Activated T-cell treated with anti-CD3 and anti-CD28 coated beads, Interleukin-2, amount 50 U/mL, for 72 hours (primary cell): ENCODE measurements at regions not wholly inside any gene's neighbourhood (a gene's known extent, or its start where the extent isn't known, plus 50 kb on each side); places are given as distances from the start of the nearest gene placed in this dataset.
A peak's percentile ranks its signal among the peaks of the same experiment; 100 is the strongest.
"Not testable (repeated sequence)": the region's sequence is repeated elsewhere in the genome, so short reads cannot be mapped to it uniquely, and the experiment has no call there.

Experiments used
- ATAC-seq, 2 donors: fragments of 150-1000 bp; cut with Tn5 transposase; replicated peaks in 1 of 2; 2 replicates each; pipeline ENCODE4 v1.10.0; 2021; ENCODE audit warnings: moderate library complexity in 2 of 2, mild to moderate bottlenecking in 1 of 2
- DNase-seq, 2 donors: peaks; one replicate each; pipeline ENCODE4 v3.0.0; 2021 to 2022; ENCODE audit warnings: mixed read lengths in 1 of 2
- H3K27ac Mint-ChIP-seq: one replicate; pipeline ENCODE4 v1.8.0; 2022; ENCODE audit warnings: mild to moderate bottlenecking, moderate library complexity, mixed read lengths
- H3K27me3 Mint-ChIP-seq: one replicate; pipeline ENCODE4 v1.8.0; 2022; ENCODE audit warnings: low read depth, mixed read lengths
- H3K36me3 Mint-ChIP-seq, 2 donors: one replicate each; pipeline ENCODE4 v1.8.0; 2022; ENCODE audit warnings: mixed read lengths in 2 of 2, mild to moderate bottlenecking in 1 of 2; ENCODE audit not compliant: insufficient read depth in 2 of 2
- H3K4me1 Mint-ChIP-seq: one replicate; pipeline ENCODE4 v1.8.0; 2022; ENCODE audit warnings: low read depth, mixed read lengths
- H3K4me3 Mint-ChIP-seq, 2 donors: one replicate each; pipeline ENCODE4 v1.8.0; 2022; ENCODE audit warnings: mild to moderate bottlenecking in 2 of 2, mixed read lengths in 2 of 2, moderate library complexity in 2 of 2
- H3K9me3 Mint-ChIP-seq, 2 donors: one replicate each; pipeline ENCODE4 v1.8.0; 2022; ENCODE audit warnings: mixed read lengths in 2 of 2

- no peaks in the 10 kb centered on the region for H3K9me3 Mint-ChIP-seq
- H3K36me3 Mint-ChIP-seq, result no peaks in the 10 kb centered on the region
- ATAC-seq (no peak), DNase-seq (no peak)
- no peak overlapping the region for H3K27ac Mint-ChIP-seq
- no peak overlapping the region for H3K4me3 Mint-ChIP-seq
- no peaks in the 10 kb centered on the region for H3K4me1 Mint-ChIP-seq
- H3K27me3 Mint-ChIP-seq, result peaks cover 11% of the 10 kb centered on the region
Measured at GRCh38 chr3:66923969-66924368, 74.1 kb upstream of the KBTBD8 start.

GRCh38 chr3:66928252-66928651 is 69.9 kb upstream of the KBTBD8 start:
- Mint-ChIP-seq H3K9me3 (no peaks in the 10 kb centered on the region), H3K36me3 (no peaks in the 10 kb centered on the region), H3K27ac (no peak overlapping the region), H3K27me3 (peaks cover 23% of the 10 kb centered on the region), H3K4me1 (no peaks in the 10 kb centered on the region), H3K4me3 (no peak overlapping the region)
- DNase-seq (no peak), ATAC-seq (no peak)

- no peaks in the 10 kb centered on the region for H3K4me1 Mint-ChIP-seq
- no peak overlapping the region for H3K27ac Mint-ChIP-seq
- no peaks in the 10 kb centered on the region for H3K36me3 Mint-ChIP-seq
- H3K9me3 Mint-ChIP-seq, result no peaks in the 10 kb centered on the region
- ATAC-seq (no peak), DNase-seq (no peak)
- peaks cover 15% of the 10 kb centered on the region for H3K27me3 Mint-ChIP-seq
- no peak overlapping the region for H3K4me3 Mint-ChIP-seq
Measured at GRCh38 chr3:66931291-66931690, 66.8 kb upstream of the KBTBD8 start.

GRCh38 chr3:66931699-66932098 is 66.4 kb upstream of the KBTBD8 start:
- peaks cover 15% of the 10 kb centered on the region for H3K27me3 Mint-ChIP-seq
- H3K9me3 Mint-ChIP-seq, result no peaks in the 10 kb centered on the region
- no peaks in the 10 kb centered on the region for H3K4me1 Mint-ChIP-seq
- DNase-seq (no peak), ATAC-seq (no peak)
- H3K27ac Mint-ChIP-seq, result no peak overlapping the region
- no peaks in the 10 kb centered on the region for H3K36me3 Mint-ChIP-seq
- H3K4me3 Mint-ChIP-seq, result no peak overlapping the region

- no peak overlapping the region for H3K4me3 Mint-ChIP-seq
- DNase-seq (no peak), ATAC-seq (no peak)
- no peak overlapping the region for H3K27ac Mint-ChIP-seq
- H3K27me3 Mint-ChIP-seq, result peaks cover 19% of the 10 kb centered on the region
- no peaks in the 10 kb centered on the region for H3K4me1 Mint-ChIP-seq
- no peaks in the 10 kb centered on the region for H3K36me3 Mint-ChIP-seq
- no peaks in the 10 kb centered on the region for H3K9me3 Mint-ChIP-seq
Measured at GRCh38 chr3:66933233-66933632, 64.9 kb upstream of the KBTBD8 start.

- H3K9me3 Mint-ChIP-seq, result no peaks in the 10 kb centered on the region
Measured at GRCh38 chr3:66934041-66934440, 64.1 kb upstream of the KBTBD8 start.

GRCh38 chr3:66934725-66935124 is 63.4 kb upstream of the KBTBD8 start:
- Mint-ChIP-seq H3K36me3 (no peaks in the 10 kb centered on the region), H3K4me1 (no peaks in the 10 kb centered on the region)

More at GRCh38 chr3:66934041-66934440, 64.1 kb upstream of the KBTBD8 start:
- Mint-ChIP-seq H3K4me3 (no peak overlapping the region), H3K36me3 (no peaks in the 10 kb centered on the region), H3K27ac (no peak overlapping the region), H3K27me3 (peaks cover 25% of the 10 kb centered on the region), H3K4me1 (no peaks in the 10 kb centered on the region)
- DNase-seq, result no peak
- no peak for ATAC-seq

GRCh38 chr3:66937041-66937440 is 61.1 kb upstream of the KBTBD8 start:
- not testable (repeated sequence) for H3K9me3 Mint-ChIP-seq, ATAC-seq, H3K4me1 Mint-ChIP-seq, H3K27ac Mint-ChIP-seq, H3K4me3 Mint-ChIP-seq, DNase-seq, H3K36me3 Mint-ChIP-seq
- peaks cover 35% of the 10 kb centered on the region for H3K27me3 Mint-ChIP-seq

More at GRCh38 chr3:66934725-66935124, 63.4 kb upstream of the KBTBD8 start:
- no peaks in the 10 kb centered on the region for H3K9me3 Mint-ChIP-seq
- peaks cover 29% of the 10 kb centered on the region for H3K27me3 Mint-ChIP-seq
- no peak overlapping the region for H3K4me3 Mint-ChIP-seq
- ATAC-seq, result no peak
- H3K27ac Mint-ChIP-seq, result no peak overlapping the region
- no peak for DNase-seq

GRCh38 chr3:66938338-66938963 is 59.7 kb upstream of the KBTBD8 start:
- Mint-ChIP-seq H3K36me3 (no peaks in the 10 kb centered on the region), H3K9me3 (no peaks in the 10 kb centered on the region), H3K27ac (no peak overlapping the region), H3K27me3 (peaks cover 38% of the 10 kb centered on the region), H3K4me1 (no peaks in the 10 kb centered on the region), H3K4me3 (no peak overlapping the region)
- ATAC-seq, result peak; percentile 40 to 48
- peak; percentile 8 to 40 for DNase-seq

GRCh38 chr3:66948041-66948440 is 50.1 kb upstream of the KBTBD8 start:
- Mint-ChIP-seq H3K4me3 (no peak overlapping the region), H3K27me3 (peaks cover 7% of the 10 kb centered on the region), H3K9me3 (no peaks in the 10 kb centered on the region), H3K27ac (no peak overlapping the region), H3K4me1 (no peaks in the 10 kb centered on the region), H3K36me3 (no peaks in the 10 kb centered on the region)
- ATAC-seq (peak in 1 of 2 donors; percentile 33), DNase-seq (no peak)
